Choroid plexus epithelial cell (primary cell): ENCODE measurements at regions not wholly inside any gene's neighbourhood (a gene's known extent, or its start where the extent isn't known, plus 50 kb on each side); places are given as distances from the start of the nearest gene placed in this dataset.

ENCODE experiments used
- DNase-seq: peaks from one replicate; pipeline ENCODE4 v3.0.0-alpha.2; 2010; ENCODE audit warnings: low read depth
- H3K4me3 ChIP-seq: 2 replicates; pipeline ENCODE4 v1.5.1; 2011; ENCODE audit warnings: low read depth, mild to moderate bottlenecking, control low read depth, low read length, moderate library complexity
- TF ChIP-seq, protein P1 (sequence below): conservative IDR thresholded peaks from 2 replicates; pipeline ENCODE4 v1.5.1; 2011; ENCODE audit warnings: low read depth, mild to moderate bottlenecking, control low read depth, inconsistent platforms, low read length, moderate library complexity

DNA sequence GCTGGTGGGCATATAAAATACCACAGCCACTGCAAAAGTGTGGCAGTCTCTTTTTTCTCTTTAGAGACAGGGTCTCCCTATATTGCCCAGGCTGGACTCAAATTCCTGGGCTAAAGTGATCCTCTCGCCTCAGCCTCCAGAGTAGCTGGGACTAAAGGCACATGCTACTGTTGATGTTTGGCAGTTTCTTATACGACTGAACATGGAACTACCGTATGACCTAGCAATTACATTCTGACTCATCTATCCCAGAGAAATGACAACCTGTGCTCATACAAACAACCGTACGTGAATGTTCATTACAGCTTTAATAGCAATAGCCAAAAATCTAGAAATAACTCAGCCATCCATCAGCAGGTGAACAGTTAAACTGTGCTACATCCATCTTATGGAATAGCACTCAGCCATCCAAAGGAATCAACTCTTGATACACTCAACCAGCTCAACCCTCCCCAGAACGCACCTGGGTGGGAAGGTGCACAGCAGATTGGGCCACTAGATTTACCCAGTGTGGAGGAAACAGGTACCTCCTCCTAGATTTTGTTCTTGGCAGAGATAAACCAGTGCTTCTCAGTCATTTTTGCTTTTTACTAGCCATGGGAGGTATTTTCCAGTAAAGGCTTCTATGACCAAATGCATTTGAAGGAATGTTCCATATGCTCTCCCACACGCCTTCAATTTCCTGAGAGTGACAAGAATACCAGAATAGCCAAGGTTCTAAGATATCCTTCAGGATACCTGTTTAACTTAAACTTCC, 130.5 kb downstream of the MED15 start:
- DNase-seq, result no peak
- TF ChIP-seq, protein P1, sequence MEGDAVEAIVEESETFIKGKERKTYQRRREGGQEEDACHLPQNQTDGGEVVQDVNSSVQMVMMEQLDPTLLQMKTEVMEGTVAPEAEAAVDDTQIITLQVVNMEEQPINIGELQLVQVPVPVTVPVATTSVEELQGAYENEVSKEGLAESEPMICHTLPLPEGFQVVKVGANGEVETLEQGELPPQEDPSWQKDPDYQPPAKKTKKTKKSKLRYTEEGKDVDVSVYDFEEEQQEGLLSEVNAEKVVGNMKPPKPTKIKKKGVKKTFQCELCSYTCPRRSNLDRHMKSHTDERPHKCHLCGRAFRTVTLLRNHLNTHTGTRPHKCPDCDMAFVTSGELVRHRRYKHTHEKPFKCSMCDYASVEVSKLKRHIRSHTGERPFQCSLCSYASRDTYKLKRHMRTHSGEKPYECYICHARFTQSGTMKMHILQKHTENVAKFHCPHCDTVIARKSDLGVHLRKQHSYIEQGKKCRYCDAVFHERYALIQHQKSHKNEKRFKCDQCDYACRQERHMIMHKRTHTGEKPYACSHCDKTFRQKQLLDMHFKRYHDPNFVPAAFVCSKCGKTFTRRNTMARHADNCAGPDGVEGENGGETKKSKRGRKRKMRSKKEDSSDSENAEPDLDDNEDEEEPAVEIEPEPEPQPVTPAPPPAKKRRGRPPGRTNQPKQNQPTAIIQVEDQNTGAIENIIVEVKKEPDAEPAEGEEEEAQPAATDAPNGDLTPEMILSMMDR, result no peak

DNA sequence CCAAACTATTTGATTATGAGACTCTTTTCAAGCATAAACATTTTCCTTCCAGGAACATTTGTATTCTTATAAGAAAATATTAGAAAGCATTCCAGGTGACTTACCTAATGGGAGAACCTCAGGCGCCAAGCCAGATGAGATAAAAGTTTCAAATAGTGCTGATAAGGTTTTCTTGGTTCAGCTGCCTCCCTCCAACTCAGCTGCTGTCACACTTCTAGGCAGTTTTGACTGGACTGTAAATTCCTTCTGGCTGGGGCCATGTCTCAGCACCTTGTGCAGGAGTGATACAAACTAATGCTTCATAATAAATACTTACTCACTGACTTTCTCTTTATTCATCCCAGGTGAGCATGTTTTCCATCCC, 131.1 kb downstream of the MED15 start:
- TF ChIP-seq, protein P1, result no peak
- H3K4me3 ChIP-seq, result no peak overlapping the region
- no peak for DNase-seq

More for the DNA sequence above, 130.5 kb downstream of the MED15 start:
- H3K4me3 ChIP-seq, result no peak overlapping the region

DNA sequence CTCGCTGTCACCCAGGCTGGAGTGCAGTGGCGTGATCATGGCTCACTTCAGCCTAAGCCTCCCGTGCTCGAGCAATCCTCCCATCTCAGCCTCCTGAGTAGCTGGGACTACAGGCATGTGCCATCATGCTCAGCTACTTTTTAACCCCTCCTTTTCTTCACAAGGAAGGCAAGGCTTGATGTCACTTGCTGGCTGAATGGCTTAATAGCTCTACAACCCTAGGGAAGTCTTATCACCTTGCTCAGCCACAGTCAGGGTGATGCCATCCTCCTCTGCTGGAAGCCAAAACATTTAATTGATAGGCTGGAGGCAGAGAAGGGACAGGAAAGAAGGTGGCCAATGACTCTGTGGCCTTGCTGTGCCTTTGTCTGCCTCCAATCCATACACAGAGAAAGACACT, 131.9 kb downstream of the MED15 start:
- TF ChIP-seq, protein P1, result no peak
- no peak overlapping the region for H3K4me3 ChIP-seq
- no peak for DNase-seq

DNA sequence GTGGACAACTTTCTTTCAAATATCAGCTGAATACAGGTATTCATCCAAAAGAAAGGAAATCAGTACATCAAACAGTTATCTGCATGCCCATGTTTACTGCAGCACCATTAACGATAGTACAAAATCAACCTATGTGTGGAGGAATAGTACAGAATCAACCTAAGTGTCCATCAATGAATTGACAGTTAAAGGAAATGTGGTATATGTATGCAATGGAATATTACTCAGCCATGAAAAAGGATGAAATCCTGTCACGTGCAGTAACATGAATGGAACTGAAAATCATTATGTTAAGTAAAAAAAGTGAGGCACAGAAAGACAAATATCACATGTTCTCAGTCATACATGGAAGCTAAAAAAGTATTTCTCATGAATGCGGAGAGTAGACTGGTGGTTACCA, 132.3 kb downstream of the MED15 start:
- TF ChIP-seq, protein P1, result no peak
- H3K4me3 ChIP-seq, result no peak overlapping the region
- DNase-seq, result no peak

DNA sequence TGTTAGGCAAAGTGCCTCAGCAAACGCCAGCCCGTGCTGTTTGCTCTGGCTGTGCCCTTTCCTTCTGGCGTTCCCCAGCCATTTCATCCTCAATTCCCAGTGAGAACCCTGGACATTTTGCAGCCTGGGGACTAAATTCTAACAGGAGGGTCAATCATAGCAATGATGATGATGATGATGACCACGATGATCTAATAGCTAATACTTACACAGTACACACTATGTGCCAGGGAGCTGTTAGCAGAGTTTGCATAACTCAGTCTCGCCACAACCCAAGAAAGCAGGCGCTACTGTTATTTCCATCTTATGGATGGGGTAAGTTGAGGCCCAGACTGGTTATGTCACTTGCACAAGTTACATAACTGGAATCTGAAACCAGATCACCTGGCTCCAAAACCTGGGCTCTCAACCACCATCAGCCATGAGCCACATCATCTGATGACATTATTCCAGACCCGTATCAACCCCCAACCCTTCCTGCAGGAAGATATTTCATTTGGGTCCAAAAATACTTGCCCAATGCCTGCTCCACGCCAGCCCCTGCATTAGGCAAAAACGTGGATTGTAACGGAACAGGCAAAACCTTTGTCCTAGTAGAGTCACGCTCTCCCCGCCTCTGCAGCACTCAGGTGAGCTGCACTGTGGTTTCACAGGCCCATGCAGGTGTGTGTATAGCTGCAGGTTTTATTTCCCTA, 132.6 kb upstream of the SERPIND1 start:
- no peak for DNase-seq
- H3K4me3 ChIP-seq, result no peak overlapping the region
- TF ChIP-seq, protein P1, result no peak

DNA sequence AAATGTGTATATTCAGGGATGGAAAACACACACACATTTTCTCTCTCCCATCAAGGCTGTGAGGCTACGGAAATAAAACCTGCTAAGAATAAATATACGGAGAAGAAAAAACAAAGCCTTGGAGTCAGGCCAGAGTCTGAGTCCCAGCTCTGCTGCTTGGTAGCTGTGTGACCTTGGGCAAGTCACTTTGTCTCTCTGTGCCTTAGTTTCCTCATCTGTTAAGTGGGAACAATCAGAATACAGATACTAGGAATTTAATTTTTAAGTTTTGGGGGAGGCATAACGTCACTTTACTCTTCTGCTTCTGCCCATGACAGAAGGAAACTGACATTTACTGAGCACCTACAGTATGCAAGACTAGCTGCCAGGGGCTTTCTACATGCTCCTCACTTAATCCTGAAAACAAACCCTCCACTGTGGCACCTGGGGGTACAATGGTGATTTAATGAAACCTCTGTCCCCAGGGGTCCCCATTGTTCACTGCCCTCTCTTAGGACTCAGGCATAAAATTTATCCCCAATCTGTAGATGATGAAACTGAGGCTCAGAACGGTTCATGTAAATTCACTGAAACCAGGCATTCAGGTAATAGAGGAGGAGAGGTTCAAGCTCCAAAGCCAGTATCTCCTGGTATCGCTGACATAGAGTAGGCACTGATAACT, 131.9 kb upstream of the SERPIND1 start:
- DNase-seq, result no peak

More for the DNA sequence above, 131.9 kb upstream of the SERPIND1 start:
- no peak overlapping the region for H3K4me3 ChIP-seq
- TF ChIP-seq, protein P1, result no peak
